Right lobe of liver (tissue), 6 donors: ENCODE measurements at regions not wholly inside any gene's neighbourhood (a gene's known extent, or its start where the extent isn't known, plus 50 kb on each side); places are given as distances from the start of the nearest gene placed in this dataset.

Source experiments
- ATAC-seq, 4 donors: fragments of 200-7000 bp; cut with Tn5 transposase; one replicate each; pipeline ENCODE4 v1.9.1; 2020; ENCODE audit warnings: mild to moderate bottlenecking in 4 of 4, moderate library complexity in 4 of 4
- DNase-seq, 3 donors: peaks; one replicate each; pipeline ENCODE4 v3.0.0-alpha.2; 2020
- H3K27ac ChIP-seq, 3 donors: fragments of 200-600 bp; one replicate each; pipeline ENCODE4 v1.8.0; 2022
- H3K27me3 ChIP-seq, 2 donors: fragments of 200-600 bp; one replicate each; pipeline ENCODE4 v1.8.0; 2022
- H3K36me3 ChIP-seq, 4 donors: fragments of 200-600 bp; sonication (generic) in 1 of 4; one replicate each; pipeline versions ENCODE4 v1.5.1 to v1.8.0; 2017 to 2022; ENCODE audit warnings: control low read depth in 1 of 4
- H3K4me1 ChIP-seq, 4 donors: fragments of 200-600 bp; sonication (generic) in 1 of 4; one replicate each; pipeline versions ENCODE4 v1.5.1 to v1.8.0; 2017 to 2022; ENCODE audit warnings: control low read depth in 1 of 4
- H3K4me3 ChIP-seq, 3 donors: fragments of 200-600 bp; one replicate each; pipeline ENCODE4 v1.8.0; 2022
- H3K9me3 ChIP-seq, 4 donors: fragments of 200-600 bp; sonication (generic) in 1 of 4; one replicate each; pipeline versions ENCODE4 v1.5.1 to v1.8.0; 2017 to 2022; ENCODE audit warnings: control low read depth in 1 of 4
- POLR2A ChIP-seq: fragments of 450-650 bp; IDR thresholded peaks from one replicate; pipeline ENCODE4 v1.6.1; 2017; ENCODE audit warnings: antibody characterized with exemption, mild to moderate bottlenecking
- WGBS: methylation state at CpG from one replicate; pipeline ENCODE4 v1.1.6; 2018; ENCODE audit warnings: low coverage, low lambda C conversion rate; ENCODE audit not compliant: insufficient coverage; ENCODE audit errors: missing lambda C conversion rate; 5-methylcytosine and 5-hydroxymethylcytosine counted together
- intact Hi-C, 2 donors: fragments of 100-400 bp; cut with DNase I; formaldehyde crosslinking; loops; one replicate each; pipeline versions ENCODE4 v1.11.2 to v1.14.1; 2022
- TF ChIP-seq, protein P1 (sequence below), 4 donors: fragments of 200-600 bp in 3 of 4; fragments of 450-650 bp in 1 of 4; IDR thresholded peaks; one replicate each; pipeline versions ENCODE4 v1.5.1 to v1.8.0; 2016 to 2022; ENCODE audit warnings: antibody characterized with exemption in 4 of 4, mild to moderate bottlenecking in 2 of 4
- donor health status: DM: no; HTN: yes; CAD: no.
- donor health status: DM: no; HTN: no; CAD: no.
- donor health status: DM: no; HTN: no; CAD: no.
- donor health status: DM: no; HTN: yes; CAD: no.
- donor health status: DM: no; HTN: yes; CAD: no.

- 27% methylated on average over 3 of the region's 3 CpGs for WGBS
- H3K4me3 ChIP-seq, result no peak overlapping the region
- H3K9me3 ChIP-seq, result no peaks in the 10 kb centered on the region
- H3K27ac ChIP-seq, result no peak overlapping the region
- H3K4me1 ChIP-seq, result no peaks in the 10 kb centered on the region
- no peak for TF ChIP-seq POLR2A
- TF ChIP-seq, protein P1, sequence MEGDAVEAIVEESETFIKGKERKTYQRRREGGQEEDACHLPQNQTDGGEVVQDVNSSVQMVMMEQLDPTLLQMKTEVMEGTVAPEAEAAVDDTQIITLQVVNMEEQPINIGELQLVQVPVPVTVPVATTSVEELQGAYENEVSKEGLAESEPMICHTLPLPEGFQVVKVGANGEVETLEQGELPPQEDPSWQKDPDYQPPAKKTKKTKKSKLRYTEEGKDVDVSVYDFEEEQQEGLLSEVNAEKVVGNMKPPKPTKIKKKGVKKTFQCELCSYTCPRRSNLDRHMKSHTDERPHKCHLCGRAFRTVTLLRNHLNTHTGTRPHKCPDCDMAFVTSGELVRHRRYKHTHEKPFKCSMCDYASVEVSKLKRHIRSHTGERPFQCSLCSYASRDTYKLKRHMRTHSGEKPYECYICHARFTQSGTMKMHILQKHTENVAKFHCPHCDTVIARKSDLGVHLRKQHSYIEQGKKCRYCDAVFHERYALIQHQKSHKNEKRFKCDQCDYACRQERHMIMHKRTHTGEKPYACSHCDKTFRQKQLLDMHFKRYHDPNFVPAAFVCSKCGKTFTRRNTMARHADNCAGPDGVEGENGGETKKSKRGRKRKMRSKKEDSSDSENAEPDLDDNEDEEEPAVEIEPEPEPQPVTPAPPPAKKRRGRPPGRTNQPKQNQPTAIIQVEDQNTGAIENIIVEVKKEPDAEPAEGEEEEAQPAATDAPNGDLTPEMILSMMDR (IDR thresholded peaks at IDR 0.05), result no peak
- H3K36me3 ChIP-seq, result no peaks in the 10 kb centered on the region
- no peak for ATAC-seq
- intact Hi-C loops, result no loop called here
- no peak for DNase-seq
- H3K27me3 ChIP-seq, result no peaks in the 10 kb centered on the region
Observed at GRCh38 chr4:163672751-163673150, 178.3 kb downstream of the TMA16 start.

DNA sequence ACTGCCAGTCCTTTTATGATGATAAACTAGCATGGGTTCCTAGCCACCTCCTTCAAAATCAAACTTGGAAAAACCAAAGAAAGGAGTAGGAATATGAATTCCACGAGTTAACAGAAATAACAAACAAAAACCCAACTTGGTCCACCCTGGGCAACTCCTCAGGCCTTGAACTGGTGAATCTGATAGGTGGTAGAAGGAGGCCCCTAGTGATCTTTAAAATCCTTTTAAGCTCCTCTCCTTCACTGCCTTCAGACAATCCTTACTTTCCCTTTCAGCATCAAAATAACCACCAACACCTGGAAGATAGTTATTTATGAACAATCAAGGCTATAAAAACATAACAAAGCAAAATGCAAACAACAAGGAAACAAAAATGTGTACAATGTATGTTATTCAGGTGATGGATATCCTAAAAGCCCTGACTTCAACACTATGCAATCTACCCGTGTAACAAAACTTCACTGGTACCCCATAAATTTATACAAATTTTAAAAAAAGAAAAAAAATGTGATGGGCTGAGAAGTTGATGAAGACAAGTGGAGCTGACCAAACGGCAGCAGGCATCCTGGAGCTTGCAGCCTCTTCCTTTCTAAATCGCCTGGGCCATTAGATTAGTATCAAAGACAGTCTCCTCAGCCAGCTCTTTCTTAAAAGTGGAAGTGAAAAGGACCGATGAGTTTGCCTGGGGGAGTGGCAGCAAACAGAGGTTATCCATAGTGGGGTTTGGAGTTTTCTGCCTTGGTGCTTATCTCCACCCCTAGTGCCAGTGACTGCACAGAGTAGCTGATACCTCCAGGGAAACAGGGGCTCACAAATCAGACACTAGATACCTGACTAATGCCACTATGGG, 179.6 kb downstream of the TMA16 start:
- no peak for DNase-seq
- no peak for ATAC-seq
- no peak overlapping the region for H3K27ac ChIP-seq
- H3K9me3 ChIP-seq, result no peaks in the 10 kb centered on the region
- TF ChIP-seq, protein P1 (IDR thresholded peaks at IDR 0.05), result no peak
- no peak for TF ChIP-seq POLR2A
- H3K36me3 ChIP-seq, result no peaks in the 10 kb centered on the region
- no peaks in the 10 kb centered on the region for H3K27me3 ChIP-seq
- no peaks in the 10 kb centered on the region for H3K4me1 ChIP-seq
- 17% methylated on average over 5 of the region's 5 CpGs for WGBS
- H3K4me3 ChIP-seq, result no peak overlapping the region
- intact Hi-C loops, result no loop called here

DNA sequence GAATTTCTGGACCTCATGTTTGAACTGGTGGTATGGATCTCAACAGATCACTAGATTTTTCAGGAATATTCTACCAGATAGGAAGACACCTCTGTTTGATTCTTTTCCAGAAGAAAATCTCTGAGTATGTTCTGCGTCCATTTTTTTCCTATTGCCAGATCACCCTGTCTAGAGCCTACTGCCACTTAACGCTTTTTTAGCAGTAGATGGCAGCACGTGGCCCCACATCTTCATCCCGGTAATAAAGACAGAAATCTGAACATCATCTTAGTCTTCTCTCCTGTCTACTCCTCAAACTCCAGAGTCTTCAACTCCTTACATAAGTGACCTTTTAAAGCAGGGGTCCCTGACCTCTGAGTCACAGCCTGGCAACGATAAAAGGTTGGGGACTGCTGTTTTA, 184.7 kb downstream of the TMA16 start:
- H3K4me3 ChIP-seq, result no peak overlapping the region
- WGBS, result 33% methylated on average over 5 of the region's 5 CpGs
- TF ChIP-seq POLR2A, result no peak
- TF ChIP-seq, protein P1 (IDR thresholded peaks at IDR 0.05), result no peak
- H3K36me3 ChIP-seq, result no peaks in the 10 kb centered on the region
- DNase-seq (no peak), ATAC-seq (no peak)
- no peak overlapping the region for H3K27ac ChIP-seq
- no peaks in the 10 kb centered on the region for H3K4me1 ChIP-seq
- intact Hi-C loops, result no loop called here
- no peaks in the 10 kb centered on the region for H3K27me3 ChIP-seq
- no peaks in the 10 kb centered on the region for H3K9me3 ChIP-seq

GRCh38 chr4:163680386-163681098, 186.1 kb downstream of the TMA16 start:
- no peak overlapping the region for H3K4me3 ChIP-seq
- no peaks in the 10 kb centered on the region for H3K36me3 ChIP-seq
- no peaks in the 10 kb centered on the region for H3K9me3 ChIP-seq
- ATAC-seq (no peak), DNase-seq (no peak)
- no peaks in the 10 kb centered on the region for H3K27me3 ChIP-seq
- intact Hi-C loops, result no loop called here
- TF ChIP-seq, protein P1 (IDR thresholded peaks at IDR 0.05), result no peak
- TF ChIP-seq POLR2A, result no peak
- no peak overlapping the region for H3K27ac ChIP-seq
- H3K4me1 ChIP-seq, result no peaks in the 10 kb centered on the region
- WGBS, result 10% methylated on average over 1 of the region's 1 CpG
